ENCODE measurements at regions not wholly inside any gene's neighbourhood (a gene's known extent, or its start where the extent isn't known, plus 50 kb on each side); places are given as distances from the start of the nearest gene placed in this dataset.

GRCh38 chr3:166836836-166837235 is 543.3 kb downstream of the ZBBX start:
- DNase-seq (ENCODE audit: low read depth, low spot score) (no peak), FAIRE-seq (no peak)
- no peak overlapping the region for H3K4me3 ChIP-seq (ENCODE audit: control insufficient read depth in 2 of 3, extremely low read depth in 1 of 3, insufficient read depth in 2 of 3, low read depth in 1 of 3, low read length in 3 of 3)
- dilution Hi-C loops (cut with MboI; ENCODE audit: extremely low pct_ligation_motif_present, low sequenced_read_pairs): no loop called here
- H3K79me2 ChIP-seq (ENCODE audit: control insufficient read depth, insufficient read depth, low read length): no peaks in the 10 kb centered on the region
- H2AFZ ChIP-seq (ENCODE audit: control insufficient read depth, low read length): no peak overlapping the region
- no peak overlapping the region for H3K4me2 ChIP-seq (ENCODE audit: control insufficient read depth, extremely low read depth, insufficient read depth, low read depth, low read length)
- no peak overlapping the region for H3K9ac ChIP-seq (ENCODE audit: control insufficient read depth, extremely low read depth, insufficient read depth, low read length)
- no peaks in the 10 kb centered on the region for H3K27me3 ChIP-seq (ENCODE audit: control insufficient read depth, extremely low read depth, insufficient read depth, low read length)
- H3K9me3 ChIP-seq (ENCODE audit: control insufficient read depth, low read depth, low read length): no peaks in the 10 kb centered on the region
- no peaks in the 10 kb centered on the region for H3K36me3 ChIP-seq (ENCODE audit: control insufficient read depth in 2 of 2, extremely low read depth in 1 of 2, insufficient read depth in 2 of 2, low read length in 2 of 2)
- H3K27ac ChIP-seq (ENCODE audit: control insufficient read depth, insufficient read depth, low read length): no peak overlapping the region
- H3K9me1 ChIP-seq (ENCODE audit: control insufficient read depth, extremely low read depth, insufficient read depth, low read length): no peaks in the 10 kb centered on the region
- H3K4me1 ChIP-seq (ENCODE audit: control insufficient read depth, extremely low read depth, insufficient read depth, low read length): no peaks in the 10 kb centered on the region
- no peak for TF ChIP-seq EZH2 (IDR thresholded peaks at IDR 0.05; ENCODE audit: low read length)
- TF ChIP-seq CTCF (optimal IDR thresholded peaks at IDR 0.05 in 1 of 3, IDR thresholded peaks at IDR 0.05 in 1 of 3, conservative IDR thresholded peaks at IDR 0.05 in 1 of 3; ENCODE audit: extremely low read depth in 1 of 3, insufficient read depth in 2 of 3, low read length in 3 of 3): no peak
- no peaks in the 10 kb centered on the region for H4K20me1 ChIP-seq (ENCODE audit: control insufficient read depth, extremely low read depth, insufficient read depth, low read length)

GRCh38 chr3:166829896-166830295 is 550.2 kb downstream of the ZBBX start:
- FAIRE-seq (no peak), DNase-seq (ENCODE audit: low read depth, low spot score) (no peak)
- Histone ChIP-seq H2AFZ (ENCODE audit: control insufficient read depth, low read length) (no peak overlapping the region), H3K4me2 (ENCODE audit: control insufficient read depth, extremely low read depth, insufficient read depth, low read depth, low read length) (no peak overlapping the region), H3K4me3 (ENCODE audit: control insufficient read depth in 2 of 3, extremely low read depth in 1 of 3, insufficient read depth in 2 of 3, low read depth in 1 of 3, low read length in 3 of 3) (no peak overlapping the region), H3K36me3 (ENCODE audit: control insufficient read depth in 2 of 2, extremely low read depth in 1 of 2, insufficient read depth in 2 of 2, low read length in 2 of 2) (no peaks in the 10 kb centered on the region), H3K79me2 (ENCODE audit: control insufficient read depth, insufficient read depth, low read length) (no peaks in the 10 kb centered on the region), H3K27me3 (ENCODE audit: control insufficient read depth, extremely low read depth, insufficient read depth, low read length) (no peaks in the 10 kb centered on the region), H3K9ac (ENCODE audit: control insufficient read depth, extremely low read depth, insufficient read depth, low read length) (no peak overlapping the region), H3K9me3 (ENCODE audit: control insufficient read depth, low read depth, low read length) (no peaks in the 10 kb centered on the region), H3K27ac (ENCODE audit: control insufficient read depth, insufficient read depth, low read length) (no peak overlapping the region), H4K20me1 (ENCODE audit: control insufficient read depth, extremely low read depth, insufficient read depth, low read length) (no peaks in the 10 kb centered on the region), H3K4me1 (ENCODE audit: control insufficient read depth, extremely low read depth, insufficient read depth, low read length) (no peaks in the 10 kb centered on the region), H3K9me1 (ENCODE audit: control insufficient read depth, extremely low read depth, insufficient read depth, low read length) (no peaks in the 10 kb centered on the region)
- dilution Hi-C loops (cut with MboI; ENCODE audit: extremely low pct_ligation_motif_present, low sequenced_read_pairs): no loop called here
- no peak for TF ChIP-seq EZH2 (IDR thresholded peaks at IDR 0.05; ENCODE audit: low read length)
- TF ChIP-seq CTCF (optimal IDR thresholded peaks at IDR 0.05 in 1 of 3, IDR thresholded peaks at IDR 0.05 in 1 of 3, conservative IDR thresholded peaks at IDR 0.05 in 1 of 3; ENCODE audit: extremely low read depth in 1 of 3, insufficient read depth in 2 of 3, low read length in 3 of 3): no peak

All from keratinocyte (primary cell).